PC-3 (cell line): ENCODE measurements at regions not wholly inside any gene's neighbourhood (a gene's known extent, or its start where the extent isn't known, plus 50 kb on each side); places are given as distances from the start of the nearest gene placed in this dataset.
"Not testable (repeated sequence)": the region's sequence is repeated elsewhere in the genome, so short reads cannot be mapped to it uniquely, and the experiment has no call there.

ENCODE experiments used
- ATAC-seq: fragments of 200-7000 bp; cut with Tn5 transposase; 2 replicates; pipeline ENCODE4 v1.9.1; 2020; ENCODE audit warnings: mild to moderate bottlenecking, moderate library complexity
- BruUV-seq: library from RNA; stranded (reverse); fragments of 400-500 nt; replicated peaks from 2 replicates; lab custom pipeline; 2021; lab: Mats Ljungman, UMichigan
- CTCF ChIA-PET: fragments of 300-600 bp; sonication (Branson Sonifier 250); formaldehyde crosslinking; loops from one replicate; lab custom pipeline; 2022; ENCODE audit warnings: antibody characterized with exemption; lab: Charles Lee
- POLR2A ChIA-PET: fragments of 300-600 bp; sonication (Branson Sonifier 250); formaldehyde crosslinking; loops from one replicate; lab custom pipeline; 2022; ENCODE audit warnings: antibody characterized with exemption; ENCODE audit not compliant: unreplicated experiment; lab: Charles Lee
- DNase-seq: peaks from one replicate; pipeline ENCODE4 v3.0.0-alpha.2; 2015
- H2AFZ ChIP-seq: fragments of 300-600 bp; sonication (generic); 2 replicates; pipeline ENCODE4 v1.6.0; 2016; ENCODE audit warnings: antibody characterized with exemption, low read length
- H3F3A ChIP-seq: fragments of 300-600 bp; sonication (generic); one replicate; pipeline ENCODE4 v1.6.0; 2017; ENCODE audit warnings: antibody characterized with exemption, low read length, control low read depth, mild to moderate bottlenecking; ENCODE audit not compliant: unreplicated experiment
- H3K27ac ChIP-seq: fragments of 300-600 bp; sonication (generic); 2 replicates; pipeline ENCODE4 v1.5.1; 2016; ENCODE audit warnings: mild to moderate bottlenecking, low read length
- H3K27me3 ChIP-seq: fragments of 300-600 bp; sonication (generic); 2 replicates; pipeline ENCODE4 v1.6.1; 2016; ENCODE audit warnings: low read length, mixed read lengths
- H3K36me3 ChIP-seq: fragments of 300-600 bp; sonication (generic); 2 replicates; pipeline ENCODE4 v1.6.1; 2016; ENCODE audit warnings: low read depth, mixed run types, low read length, mixed read lengths
- H3K4me1 ChIP-seq: fragments of 300-600 bp; sonication (generic); 2 replicates; pipeline ENCODE4 v1.5.1; 2016; ENCODE audit warnings: low read length; ENCODE audit not compliant: insufficient read depth
- H3K4me2 ChIP-seq: fragments of 300-600 bp; sonication (generic); 2 replicates; pipeline ENCODE4 v1.6.0; 2016; ENCODE audit warnings: low read length
- H3K4me3 ChIP-seq: fragments of 300-600 bp; sonication (generic); 2 replicates; pipeline ENCODE4 v1.5.1; 2016; ENCODE audit warnings: mild to moderate bottlenecking, low read length, mixed read lengths
- H3K79me2 ChIP-seq: fragments of 300-600 bp; sonication (generic); 2 replicates; pipeline ENCODE4 v1.6.1; 2017; ENCODE audit warnings: low read length, mixed read lengths
- H3K9ac ChIP-seq: fragments of 300-600 bp; sonication (generic); 2 replicates; pipeline ENCODE4 v1.6.0; 2016; ENCODE audit warnings: mild to moderate bottlenecking, low read length
- H3K9me2 ChIP-seq: fragments of 300-600 bp; sonication (generic); replicated peaks from 2 replicates; pipeline ENCODE4 v1.6.1; 2016; ENCODE audit warnings: mixed run types, low read length, mixed read lengths
- H3K9me3 ChIP-seq: fragments of 300-600 bp; sonication (generic); 2 replicates; pipeline ENCODE4 v1.6.1; 2016; ENCODE audit warnings: low read length, mixed read lengths
- H4K20me1 ChIP-seq: fragments of 300-600 bp; sonication (generic); 2 replicates; pipeline ENCODE4 v1.6.1; 2016; ENCODE audit warnings: low read length, mixed read lengths
- CTCF ChIP-seq: fragments of 300-600 bp; sonication (generic); conservative IDR thresholded peaks from 2 replicates; pipeline ENCODE4 v1.5.1; 2017; ENCODE audit warnings: antibody characterized with exemption, low read depth, mild to moderate bottlenecking, low read length
- EZH2 ChIP-seq: fragments of 300-600 bp; sonication (generic); IDR thresholded peaks from one replicate; pipeline ENCODE4 v1.6.1; 2017; ENCODE audit warnings: antibody characterized with exemption, mild to moderate bottlenecking, low read length; ENCODE audit not compliant: unreplicated experiment
- EZH2phosphoT487 ChIP-seq: fragments of 300-600 bp; sonication (generic); IDR thresholded peaks from 2 replicates; pipeline ENCODE4 v1.6.1; 2018; ENCODE audit warnings: mild to moderate bottlenecking, antibody characterized with exemption, low read length, borderline replicate concordance
- intact Hi-C: fragments of 100-400 bp; cut with micrococcal nuclease; formaldehyde crosslinking; loops from 2 replicates; pipeline ENCODE4 v1.9.0; 2023

- H3K4me2 ChIP-seq, result no peak overlapping the region
- no peaks in the 10 kb centered on the region for H3K9me3 ChIP-seq
- no peak for ATAC-seq
- no peaks in the 10 kb centered on the region for H4K20me1 ChIP-seq
- no peaks in the 10 kb centered on the region for H3K9me2 ChIP-seq
- H3K79me2 ChIP-seq, result no peaks in the 10 kb centered on the region
- ChIA-PET CTCF (no interaction called here), POLR2A (no interaction called here)
- BruUV-seq, result no TSS peak
- no peaks in the 10 kb centered on the region for H3K36me3 ChIP-seq
- no peak overlapping the region for H2AFZ ChIP-seq
- intact Hi-C loops, result no loop called here
- no peak for DNase-seq
- H3K9ac ChIP-seq, result no peak overlapping the region
- TF ChIP-seq EZH2 (no peak), CTCF (no peak), EZH2phosphoT487 (no peak)
- no peak overlapping the region for H3K27ac ChIP-seq
- H3K4me1 ChIP-seq, result no peaks in the 10 kb centered on the region
- H3F3A ChIP-seq, result no peaks in the 10 kb centered on the region
- no peak overlapping the region for H3K4me3 ChIP-seq
- no peaks in the 10 kb centered on the region for H3K27me3 ChIP-seq
Observed at GRCh38 chr6:112603726-112604125, 256.6 kb downstream of the RFPL4B start.

- ATAC-seq (no peak), DNase-seq (no peak)
- ChIA-PET POLR2A (no interaction called here), CTCF (no interaction called here)
- H3K27me3 ChIP-seq, result no peaks in the 10 kb centered on the region
- no peak overlapping the region for H2AFZ ChIP-seq
- no peaks in the 10 kb centered on the region for H3K9me3 ChIP-seq
- H3F3A ChIP-seq, result no peaks in the 10 kb centered on the region
- no peaks in the 10 kb centered on the region for H3K4me1 ChIP-seq
- H3K9ac ChIP-seq, result no peak overlapping the region
- H3K4me2 ChIP-seq, result no peak overlapping the region
- no peaks in the 10 kb centered on the region for H3K36me3 ChIP-seq
- H3K9me2 ChIP-seq, result no peaks in the 10 kb centered on the region
- no peaks in the 10 kb centered on the region for H3K79me2 ChIP-seq
- no peak overlapping the region for H3K27ac ChIP-seq
- TF ChIP-seq EZH2, result no peak
- no peak for TF ChIP-seq EZH2phosphoT487
- TF ChIP-seq CTCF, result no peak
- BruUV-seq, result no TSS peak
- no peaks in the 10 kb centered on the region for H4K20me1 ChIP-seq
- no peak overlapping the region for H3K4me3 ChIP-seq
- intact Hi-C loops, result no loop called here
Observed at GRCh38 chr6:112606656-112607435, 259.7 kb downstream of the RFPL4B start.

GRCh38 chr6:112608925-112609324 is 261.8 kb downstream of the RFPL4B start:
- H3F3A ChIP-seq, H3K4me2 ChIP-seq, H3K4me3 ChIP-seq, ATAC-seq, H4K20me1 ChIP-seq, H3K9me2 ChIP-seq, DNase-seq, intact Hi-C loops, H3K9me3 ChIP-seq, H2AFZ ChIP-seq, H3K9ac ChIP-seq, BruUV-seq, H3K27ac ChIP-seq, POLR2A ChIA-PET, H3K27me3 ChIP-seq, H3K36me3 ChIP-seq, H3K4me1 ChIP-seq, H3K79me2 ChIP-seq, CTCF ChIA-PET: not testable (repeated sequence)
